ENCODE measurements at regions not wholly inside any gene's neighbourhood (a gene's known extent, or its start where the extent isn't known, plus 50 kb on each side); places are given as distances from the start of the nearest gene placed in this dataset.

- no peak for DNase-seq (ENCODE audit: low read depth, low spot score)
- CTCF ChIA-PET: no interaction called here
- no TSS peak for BruUV-seq (replicated peaks)
Observed at GRCh38 chr5:116930616-116931015, 356.0 kb upstream of the SEMA6A start.

More at GRCh38 chr5:116930616-116931015, 356.0 kb upstream of the SEMA6A start:
- H3K9me1 ChIP-seq (replicated peaks; ENCODE audit: control insufficient read depth, extremely low read depth, insufficient read depth, low read length): no peaks in the 10 kb centered on the region
- H3K4me2 ChIP-seq (ENCODE audit: insufficient read depth, low read length): no peak overlapping the region
- H3K36me3 ChIP-seq (ENCODE audit: control insufficient read depth in 2 of 2, extremely low read depth in 1 of 2, insufficient read depth in 2 of 2, low read length in 2 of 2): no peaks in the 10 kb centered on the region
- dilution Hi-C loops (cut with MboI; ENCODE audit: extremely low pct_ligation_motif_present, low sequenced_read_pairs): no loop called here
- no peaks in the 10 kb centered on the region for H3K79me2 ChIP-seq (ENCODE audit: control insufficient read depth, insufficient read depth, low read length)
- H3K4me1 ChIP-seq (ENCODE audit: control insufficient read depth, extremely low read depth, insufficient read depth, low read length): no peaks in the 10 kb centered on the region
- no peaks in the 10 kb centered on the region for H4K20me1 ChIP-seq (replicated peaks; ENCODE audit: control insufficient read depth, extremely low read depth, insufficient read depth, low read length)
- H3K9ac ChIP-seq (replicated peaks; ENCODE audit: extremely low read depth, insufficient read depth, low read length): no peak overlapping the region
- no peak overlapping the region for H3K27ac ChIP-seq (ENCODE audit: insufficient read depth, low read depth, low read length)
- no peak for FAIRE-seq
- H3K9me3 ChIP-seq (replicated peaks; ENCODE audit: control insufficient read depth, insufficient read depth, low read length): no peaks in the 10 kb centered on the region
- TF ChIP-seq MAX (IDR thresholded peaks at IDR 0.05; ENCODE audit: insufficient read depth, insufficient read length): no peak
- TF ChIP-seq JUN (IDR thresholded peaks at IDR 0.05; ENCODE audit: borderline replicate concordance, insufficient read depth, insufficient read length, low read depth): no peak
- TF ChIP-seq CTCF (IDR thresholded peaks at IDR 0.05; ENCODE audit: extremely low read depth in 1 of 2, insufficient read depth in 1 of 2, low read depth in 1 of 2, low read length in 2 of 2): no peak
- no peak for TF ChIP-seq POLR2A (IDR thresholded peaks at IDR 0.05; ENCODE audit: low read depth, low read length)
- no peak for TF ChIP-seq MYC (IDR thresholded peaks at IDR 0.05; ENCODE audit: low read depth, low read length)
- no peak for TF ChIP-seq POLR2AphosphoS5 (IDR thresholded peaks at IDR 0.05; ENCODE audit: insufficient read depth, low read depth, low read length)
- TF ChIP-seq GATA2 (IDR thresholded peaks at IDR 0.05; ENCODE audit: insufficient read depth, insufficient read length, low read depth, low read length): no peak
- no peak for TF ChIP-seq FOS (IDR thresholded peaks at IDR 0.05; ENCODE audit: borderline replicate concordance, insufficient read depth, low read length)
- TF ChIP-seq EZH2 (IDR thresholded peaks at IDR 0.05; ENCODE audit: borderline replicate concordance, low read depth, low read length, severe bottlenecking): no peak
- H3K27me3 ChIP-seq (ENCODE audit: control insufficient read depth in 2 of 2, insufficient read depth in 2 of 2, low read length in 2 of 2): no peaks in the 10 kb centered on the region
- intact Hi-C loops (cut with micrococcal nuclease): no loop called here
- no peak overlapping the region for H2AFZ ChIP-seq (ENCODE audit: low read depth, low read length)
- no peak overlapping the region for H3K4me3 ChIP-seq (replicated peaks in 1 of 3; ENCODE audit: insufficient read depth in 1 of 3, low read depth in 1 of 3, low read length in 3 of 3)
- POLR2A ChIA-PET: no interaction called here
